PC-3 (cell line): ENCODE measurements at regions not wholly inside any gene's neighbourhood (a gene's known extent, or its start where the extent isn't known, plus 50 kb on each side); places are given as distances from the start of the nearest gene placed in this dataset.

Experiments used
- ATAC-seq: fragments of 200-7000 bp; cut with Tn5 transposase; 2 replicates; pipeline ENCODE4 v1.9.1; 2020; ENCODE audit warnings: mild to moderate bottlenecking, moderate library complexity
- BruUV-seq: library from RNA; stranded (reverse); fragments of 400-500 nt; replicated peaks from 2 replicates; lab custom pipeline; 2021; lab: Mats Ljungman, UMichigan
- CTCF ChIA-PET: fragments of 300-600 bp; sonication (Branson Sonifier 250); formaldehyde crosslinking; loops from one replicate; lab custom pipeline; 2022; ENCODE audit warnings: antibody characterized with exemption; lab: Charles Lee
- POLR2A ChIA-PET: fragments of 300-600 bp; sonication (Branson Sonifier 250); formaldehyde crosslinking; loops from one replicate; lab custom pipeline; 2022; ENCODE audit warnings: antibody characterized with exemption; ENCODE audit not compliant: unreplicated experiment; lab: Charles Lee
- DNase-seq: peaks from one replicate; pipeline ENCODE4 v3.0.0-alpha.2; 2015
- H2AFZ ChIP-seq: fragments of 300-600 bp; sonication (generic); 2 replicates; pipeline ENCODE4 v1.6.0; 2016; ENCODE audit warnings: antibody characterized with exemption, low read length
- H3F3A ChIP-seq: fragments of 300-600 bp; sonication (generic); one replicate; pipeline ENCODE4 v1.6.0; 2017; ENCODE audit warnings: antibody characterized with exemption, low read length, control low read depth, mild to moderate bottlenecking; ENCODE audit not compliant: unreplicated experiment
- H3K27ac ChIP-seq: fragments of 300-600 bp; sonication (generic); 2 replicates; pipeline ENCODE4 v1.5.1; 2016; ENCODE audit warnings: mild to moderate bottlenecking, low read length
- H3K27me3 ChIP-seq: fragments of 300-600 bp; sonication (generic); 2 replicates; pipeline ENCODE4 v1.6.1; 2016; ENCODE audit warnings: low read length, mixed read lengths
- H3K36me3 ChIP-seq: fragments of 300-600 bp; sonication (generic); 2 replicates; pipeline ENCODE4 v1.6.1; 2016; ENCODE audit warnings: low read depth, mixed run types, low read length, mixed read lengths
- H3K4me1 ChIP-seq: fragments of 300-600 bp; sonication (generic); 2 replicates; pipeline ENCODE4 v1.5.1; 2016; ENCODE audit warnings: low read length; ENCODE audit not compliant: insufficient read depth
- H3K4me2 ChIP-seq: fragments of 300-600 bp; sonication (generic); 2 replicates; pipeline ENCODE4 v1.6.0; 2016; ENCODE audit warnings: low read length
- H3K4me3 ChIP-seq: fragments of 300-600 bp; sonication (generic); 2 replicates; pipeline ENCODE4 v1.5.1; 2016; ENCODE audit warnings: mild to moderate bottlenecking, low read length, mixed read lengths
- H3K79me2 ChIP-seq: fragments of 300-600 bp; sonication (generic); 2 replicates; pipeline ENCODE4 v1.6.1; 2017; ENCODE audit warnings: low read length, mixed read lengths
- H3K9ac ChIP-seq: fragments of 300-600 bp; sonication (generic); 2 replicates; pipeline ENCODE4 v1.6.0; 2016; ENCODE audit warnings: mild to moderate bottlenecking, low read length
- H3K9me2 ChIP-seq: fragments of 300-600 bp; sonication (generic); replicated peaks from 2 replicates; pipeline ENCODE4 v1.6.1; 2016; ENCODE audit warnings: mixed run types, low read length, mixed read lengths
- H3K9me3 ChIP-seq: fragments of 300-600 bp; sonication (generic); 2 replicates; pipeline ENCODE4 v1.6.1; 2016; ENCODE audit warnings: low read length, mixed read lengths
- H4K20me1 ChIP-seq: fragments of 300-600 bp; sonication (generic); 2 replicates; pipeline ENCODE4 v1.6.1; 2016; ENCODE audit warnings: low read length, mixed read lengths
- EZH2 ChIP-seq: fragments of 300-600 bp; sonication (generic); IDR thresholded peaks from one replicate; pipeline ENCODE4 v1.6.1; 2017; ENCODE audit warnings: antibody characterized with exemption, mild to moderate bottlenecking, low read length; ENCODE audit not compliant: unreplicated experiment
- EZH2phosphoT487 ChIP-seq: fragments of 300-600 bp; sonication (generic); IDR thresholded peaks from 2 replicates; pipeline ENCODE4 v1.6.1; 2018; ENCODE audit warnings: mild to moderate bottlenecking, antibody characterized with exemption, low read length, borderline replicate concordance
- intact Hi-C: fragments of 100-400 bp; cut with micrococcal nuclease; formaldehyde crosslinking; loops from 2 replicates; pipeline ENCODE4 v1.9.0; 2023
- TF ChIP-seq, protein P1 (sequence below): fragments of 300-600 bp; sonication (generic); conservative IDR thresholded peaks from 2 replicates; pipeline ENCODE4 v1.5.1; 2017; ENCODE audit warnings: antibody characterized with exemption, low read depth, mild to moderate bottlenecking, low read length

- POLR2A ChIA-PET = no interaction called here
- no peaks in the 10 kb centered on the region for H3K36me3 ChIP-seq
- no TSS peak for BruUV-seq
- H3F3A ChIP-seq = no peaks in the 10 kb centered on the region
- TF ChIP-seq EZH2phosphoT487 (no peak), EZH2 (no peak)
- TF ChIP-seq, protein P1, sequence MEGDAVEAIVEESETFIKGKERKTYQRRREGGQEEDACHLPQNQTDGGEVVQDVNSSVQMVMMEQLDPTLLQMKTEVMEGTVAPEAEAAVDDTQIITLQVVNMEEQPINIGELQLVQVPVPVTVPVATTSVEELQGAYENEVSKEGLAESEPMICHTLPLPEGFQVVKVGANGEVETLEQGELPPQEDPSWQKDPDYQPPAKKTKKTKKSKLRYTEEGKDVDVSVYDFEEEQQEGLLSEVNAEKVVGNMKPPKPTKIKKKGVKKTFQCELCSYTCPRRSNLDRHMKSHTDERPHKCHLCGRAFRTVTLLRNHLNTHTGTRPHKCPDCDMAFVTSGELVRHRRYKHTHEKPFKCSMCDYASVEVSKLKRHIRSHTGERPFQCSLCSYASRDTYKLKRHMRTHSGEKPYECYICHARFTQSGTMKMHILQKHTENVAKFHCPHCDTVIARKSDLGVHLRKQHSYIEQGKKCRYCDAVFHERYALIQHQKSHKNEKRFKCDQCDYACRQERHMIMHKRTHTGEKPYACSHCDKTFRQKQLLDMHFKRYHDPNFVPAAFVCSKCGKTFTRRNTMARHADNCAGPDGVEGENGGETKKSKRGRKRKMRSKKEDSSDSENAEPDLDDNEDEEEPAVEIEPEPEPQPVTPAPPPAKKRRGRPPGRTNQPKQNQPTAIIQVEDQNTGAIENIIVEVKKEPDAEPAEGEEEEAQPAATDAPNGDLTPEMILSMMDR = no peak
- no peaks in the 10 kb centered on the region for H3K27me3 ChIP-seq
- H4K20me1 ChIP-seq = no peaks in the 10 kb centered on the region
- H3K4me2 ChIP-seq = no peak overlapping the region
- no peak overlapping the region for H3K9ac ChIP-seq
- no peak overlapping the region for H3K4me3 ChIP-seq
- DNase-seq (peak; percentile 7), ATAC-seq (peak; percentile 38; the same call in 1 of the 2 replicates)
- no peaks in the 10 kb centered on the region for H3K79me2 ChIP-seq
- no peaks in the 10 kb centered on the region for H3K4me1 ChIP-seq
- CTCF ChIA-PET = no interaction called here
- intact Hi-C loops = no loop called here
- H3K9me3 ChIP-seq = no peaks in the 10 kb centered on the region
- H2AFZ ChIP-seq = no peak overlapping the region
- no peaks in the 10 kb centered on the region for H3K9me2 ChIP-seq
- H3K27ac ChIP-seq = no peak overlapping the region
These were observed 996.7 kb upstream of the ADGRL4 start for GRCh38 chr1:80003250-80003649.

- POLR2A ChIA-PET = no interaction called here
- DNase-seq = no peak
These were observed 981.9 kb upstream of the ADGRL4 start for GRCh38 chr1:79988401-79988800.

GRCh38 chr1:79982211-79982610 is 975.7 kb upstream of the ADGRL4 start:
- TF ChIP-seq, protein P1 = no peak
- TF ChIP-seq EZH2phosphoT487 (no peak), EZH2 (no peak)
- Histone ChIP-seq H3K4me2 (no peak overlapping the region), H3K27ac (no peak overlapping the region), H3K9me3 (no peaks in the 10 kb centered on the region), H3F3A (no peaks in the 10 kb centered on the region), H3K9me2 (no peaks in the 10 kb centered on the region), H3K79me2 (no peaks in the 10 kb centered on the region), H3K4me3 (no peak overlapping the region), H4K20me1 (no peaks in the 10 kb centered on the region), H3K9ac (no peak overlapping the region), H3K4me1 (no peaks in the 10 kb centered on the region), H3K27me3 (no peaks in the 10 kb centered on the region), H2AFZ (no peak overlapping the region), H3K36me3 (no peaks in the 10 kb centered on the region)
- ChIA-PET CTCF (no interaction called here), POLR2A (no interaction called here)
- intact Hi-C loops = no loop called here
- no TSS peak for BruUV-seq
- DNase-seq (no peak), ATAC-seq (no peak)

More at GRCh38 chr1:79988401-79988800, 981.9 kb upstream of the ADGRL4 start:
- Histone ChIP-seq H3K9me3 (no peaks in the 10 kb centered on the region), H3K4me3 (no peak overlapping the region), H3K27ac (no peak overlapping the region), H3F3A (no peaks in the 10 kb centered on the region), H3K9me2 (no peaks in the 10 kb centered on the region), H2AFZ (no peak overlapping the region), H3K9ac (no peak overlapping the region), H4K20me1 (no peaks in the 10 kb centered on the region), H3K4me2 (no peak overlapping the region), H3K4me1 (no peaks in the 10 kb centered on the region), H3K36me3 (no peaks in the 10 kb centered on the region), H3K27me3 (no peaks in the 10 kb centered on the region), H3K79me2 (no peaks in the 10 kb centered on the region)
- CTCF ChIA-PET = no interaction called here
- ATAC-seq = no peak
- TF ChIP-seq, protein P1 = no peak
- TF ChIP-seq EZH2phosphoT487 (no peak), EZH2 (no peak)
- intact Hi-C loops = no loop called here
- no TSS peak for BruUV-seq
